Panc1 (cell line): ENCODE measurements at regions not wholly inside any gene's neighbourhood (a gene's known extent, or its start where the extent isn't known, plus 50 kb on each side); places are given as distances from the start of the nearest gene placed in this dataset.
"Not testable (repeated sequence)": the region's sequence is repeated elsewhere in the genome, so short reads cannot be mapped to it uniquely, and the experiment has no call there.

Experiments used
- ATAC-seq: fragments of 200-7000 bp; cut with Tn5 transposase; 2 replicates; pipeline ENCODE4 v1.9.1; 2020; ENCODE audit warnings: mild to moderate bottlenecking, moderate library complexity
- BruUV-seq: library from RNA; stranded (reverse); fragments of 400-500 nt; replicated peaks from 2 replicates; lab custom pipeline; 2021; lab: Mats Ljungman, UMichigan
- CTCF ChIA-PET: fragments of 300-600 bp; sonication (Branson Sonifier 250); formaldehyde crosslinking; loops from one replicate; lab custom pipeline; 2022; ENCODE audit warnings: antibody characterized with exemption; lab: Charles Lee
- POLR2A ChIA-PET: fragments of 300-600 bp; sonication (Branson Sonifier 250); formaldehyde crosslinking; loops from one replicate; lab custom pipeline; 2022; ENCODE audit warnings: antibody characterized with exemption; lab: Charles Lee
- DNase-seq: peaks from one replicate; pipeline ENCODE4 v3.0.0-alpha.2; 2010; ENCODE audit warnings: low read depth, low spot score
- H3K27ac ChIP-seq: 2 replicates; pipeline ENCODE4 v1.5.1; 2011; ENCODE audit warnings: mild to moderate bottlenecking, low read length, inconsistent platforms
- H3K27me3 ChIP-seq: fragments of 200-500 bp; sonication (Bioruptor generic); 2 replicates; pipeline ENCODE4 v1.6.0; 2014; ENCODE audit warnings: low read length, inconsistent platforms; ENCODE audit not compliant: control insufficient read depth, insufficient read depth
- H3K36me3 ChIP-seq: fragments of 200-500 bp; sonication (Bioruptor generic); 2 replicates; pipeline ENCODE4 v1.5.1; 2014; ENCODE audit warnings: inconsistent platforms, mild to moderate bottlenecking, low read length, moderate library complexity; ENCODE audit not compliant: control insufficient read depth, insufficient read depth
- H3K4me1 ChIP-seq: 2 replicates; pipeline ENCODE4 v1.5.1; 2011; ENCODE audit warnings: inconsistent platforms, mild to moderate bottlenecking, low read length, moderate library complexity; ENCODE audit not compliant: control insufficient read depth, insufficient read depth
- H3K4me3 ChIP-seq, 2 experiments: 2 replicates each; pipeline ENCODE4 v1.5.1; 2011 to 2012; ENCODE audit warnings: low read depth in 2 of 2, low read length in 2 of 2, mild to moderate bottlenecking in 2 of 2, inconsistent platforms in 1 of 2, moderate library complexity in 1 of 2
- H3K9me3 ChIP-seq: fragments of 200-500 bp; sonication (Bioruptor generic); 2 replicates; pipeline ENCODE4 v1.5.1; 2014; ENCODE audit warnings: low read depth, mild to moderate bottlenecking, inconsistent platforms, low read length, moderate library complexity; ENCODE audit not compliant: control insufficient read depth, insufficient read depth
- CTCF ChIP-seq: fragments of 450-650 bp; IDR thresholded peaks from 2 replicates; pipeline ENCODE4 v1.5.1; 2017; ENCODE audit warnings: mild to moderate bottlenecking
- POLR2AphosphoS5 ChIP-seq: IDR thresholded peaks from 2 replicates; pipeline ENCODE4 v1.6.1; 2012; ENCODE audit warnings: mild to moderate bottlenecking, low read depth, low read length, moderate library complexity
- REST ChIP-seq, 2 experiments: IDR thresholded peaks; 2 replicates each; pipeline ENCODE4 v1.6.1; 2011 to 2012; ENCODE audit warnings: low read depth in 2 of 2, control low read depth in 1 of 2, low read length in 1 of 2, mild to moderate bottlenecking in 1 of 2, moderate library complexity in 1 of 2; ENCODE audit not compliant: insufficient read depth in 1 of 2
- SIN3A ChIP-seq: IDR thresholded peaks from 2 replicates; pipeline ENCODE4 v1.6.1; 2012; ENCODE audit warnings: low read depth, mild to moderate bottlenecking, low read length, moderate library complexity, borderline replicate concordance; ENCODE audit not compliant: insufficient read depth
- TCF7L2 ChIP-seq: IDR thresholded peaks from 2 replicates; pipeline ENCODE4 v1.6.1; 2011; ENCODE audit warnings: mild to moderate bottlenecking, low read depth, low read length, inconsistent platforms
- in situ Hi-C: cut with HindIII; loops from 2 replicates; pipeline ENCODE4 v1.10.0; 2016; ENCODE audit warnings: low sequenced_read_pairs, low pct_unique_long_range_greater_than_20kb
- intact Hi-C: fragments of 100-400 bp; cut with micrococcal nuclease; formaldehyde crosslinking; loops from one replicate; pipeline ENCODE4 v1.10.0; 2022; ENCODE audit not compliant: unreplicated experiment

- Histone ChIP-seq H3K27ac (no peak overlapping the region), H3K4me1 (peaks cover 5% of the 10 kb centered on the region; the same call in 1 of the 2 replicates), H3K27me3 (no peaks in the 10 kb centered on the region), H3K9me3 (no peaks in the 10 kb centered on the region), H3K4me3 (no peak overlapping the region), H3K36me3 (no peaks in the 10 kb centered on the region)
- in situ Hi-C loops (no loop called here), intact Hi-C loops (no loop called here)
- DNase-seq: no peak
- BruUV-seq: no TSS peak
- TF ChIP-seq TCF7L2 (no peak), CTCF (no peak), POLR2AphosphoS5 (no peak), REST (IDR thresholded peaks at IDR 0.05; ENCODE audit: insufficient read depth in 1 of 2, low read depth in 2 of 2, low read length in 1 of 2) (no peak), SIN3A (no peak)
- ChIA-PET POLR2A (no interaction called here), CTCF (no interaction called here)
- no peak for ATAC-seq
These were observed 548.8 kb upstream of the ZNF804A start for GRCh38 chr2:184049566-184049965.

- in situ Hi-C loops (no loop called here), intact Hi-C loops (no loop called here)
- no peak overlapping the region for H3K27ac ChIP-seq
- no peak overlapping the region for H3K4me3 ChIP-seq
- ChIA-PET CTCF (no interaction called here), POLR2A (no interaction called here)
- DNase-seq (no peak), ATAC-seq (no peak)
- H3K36me3 ChIP-seq: no peaks in the 10 kb centered on the region
- no peaks in the 10 kb centered on the region for H3K9me3 ChIP-seq
- BruUV-seq: no TSS peak
- H3K4me1 ChIP-seq: peaks cover 5% of the 10 kb centered on the region; the same call in 1 of the 2 replicates
- TF ChIP-seq SIN3A: no peak
- TF ChIP-seq CTCF: no peak
- no peak for TF ChIP-seq TCF7L2
- no peak for TF ChIP-seq POLR2AphosphoS5
- no peak for TF ChIP-seq REST (IDR thresholded peaks at IDR 0.05; ENCODE audit: insufficient read depth in 1 of 2, low read depth in 2 of 2, low read length in 1 of 2)
- H3K27me3 ChIP-seq: no peaks in the 10 kb centered on the region
These were observed 545.0 kb upstream of the ZNF804A start for GRCh38 chr2:184053326-184053725.

- in situ Hi-C loops: not testable (repeated sequence)
These were observed 543.9 kb upstream of the ZNF804A start for GRCh38 chr2:184054419-184054818.

More at GRCh38 chr2:184054419-184054818, 543.9 kb upstream of the ZNF804A start:
- H3K36me3 ChIP-seq, BruUV-seq, DNase-seq, POLR2A ChIA-PET, H3K4me1 ChIP-seq, H3K27me3 ChIP-seq, intact Hi-C loops, H3K27ac ChIP-seq, H3K4me3 ChIP-seq, ATAC-seq, CTCF ChIA-PET, H3K9me3 ChIP-seq: not testable (repeated sequence)
